Hepatocyte (in vitro differentiated cells): ENCODE measurements at regions not wholly inside any gene's neighbourhood (a gene's known extent, or its start where the extent isn't known, plus 50 kb on each side); places are given as distances from the start of the nearest gene placed in this dataset.

Source experiments
- DNase-seq: peaks from one replicate; pipeline ENCODE4 v3.0.0-alpha.2; 2016; ENCODE audit warnings: low spot score
- H2AFZ ChIP-seq: fragments of 200-600 bp; sonication (generic); 2 replicates; pipeline ENCODE4 v1.6.0; 2016; ENCODE audit warnings: antibody characterized with exemption, mild to moderate bottlenecking
- H3K27ac ChIP-seq: fragments of 200-600 bp; sonication (generic); 2 replicates; pipeline ENCODE4 v1.5.1; 2016; ENCODE audit warnings: mild to moderate bottlenecking
- H3K27me3 ChIP-seq: fragments of 200-600 bp; sonication (generic); 2 replicates; pipeline ENCODE4 v1.6.1; 2016
- H3K36me3 ChIP-seq: fragments of 200-600 bp; sonication (generic); replicated peaks from 2 replicates; pipeline ENCODE4 v1.5.1; 2016; ENCODE audit warnings: low read depth; ENCODE audit not compliant: insufficient read depth
- H3K4me1 ChIP-seq: fragments of 200-600 bp; sonication (generic); 2 replicates; pipeline ENCODE4 v1.5.1; 2016; ENCODE audit warnings: mild to moderate bottlenecking, moderate library complexity; ENCODE audit not compliant: insufficient read depth
- H3K4me2 ChIP-seq: fragments of 200-600 bp; sonication (generic); 2 replicates; pipeline ENCODE4 v1.6.0; 2016
- H3K4me3 ChIP-seq: fragments of 200-600 bp; sonication (generic); 2 replicates; pipeline ENCODE4 v1.5.1; 2016; ENCODE audit warnings: mild to moderate bottlenecking
- H3K79me2 ChIP-seq: fragments of 200-600 bp; sonication (generic); 2 replicates; pipeline ENCODE4 v1.6.0; 2017; ENCODE audit warnings: mild to moderate bottlenecking
- H3K9me2 ChIP-seq: fragments of 200-600 bp; sonication (generic); replicated peaks from 2 replicates; pipeline ENCODE4 v1.6.0; 2017; ENCODE audit warnings: mild to moderate bottlenecking; ENCODE audit not compliant: insufficient read depth
- H3K9me3 ChIP-seq: fragments of 200-600 bp; sonication (generic); 2 replicates; pipeline ENCODE4 v1.5.1; 2016; ENCODE audit warnings: low read depth, mild to moderate bottlenecking
- H4K20me1 ChIP-seq: fragments of 200-600 bp; sonication (generic); 2 replicates; pipeline ENCODE4 v1.6.0; 2016; ENCODE audit warnings: mild to moderate bottlenecking; ENCODE audit not compliant: insufficient read depth, poor library complexity, severe bottlenecking
- CTCF ChIP-seq: fragments of 200-600 bp; sonication (generic); IDR thresholded peaks from 2 replicates; pipeline ENCODE4 v1.5.1; 2016; ENCODE audit warnings: antibody characterized with exemption, mild to moderate bottlenecking; ENCODE audit not compliant: poor library complexity
- EZH2 ChIP-seq: fragments of 200-600 bp; sonication (generic); IDR thresholded peaks from 2 replicates; pipeline ENCODE4 v1.6.1; 2016; ENCODE audit warnings: antibody characterized with exemption, mild to moderate bottlenecking, borderline replicate concordance
- EZH2phosphoT487 ChIP-seq: fragments of 200-600 bp; sonication (generic); IDR thresholded peaks from one replicate; pipeline ENCODE4 v1.6.1; 2018; ENCODE audit warnings: antibody characterized with exemption, mild to moderate bottlenecking, low read depth, moderate library complexity; ENCODE audit not compliant: unreplicated experiment, severe bottlenecking
- WGBS: methylation state at CpG from one replicate; pipeline ENCODE4 v1.1.6; 2016; ENCODE audit warnings: low lambda C conversion rate; ENCODE audit errors: missing lambda C conversion rate; 5-methylcytosine and 5-hydroxymethylcytosine counted together

GRCh38 chr5:124996023-124996763 is 249.8 kb upstream of the ZNF608 start:
- Histone ChIP-seq H3K79me2 (no peaks in the 10 kb centered on the region), H3K36me3 (no peaks in the 10 kb centered on the region), H4K20me1 (no peaks in the 10 kb centered on the region), H3K27me3 (no peaks in the 10 kb centered on the region), H3K9me2 (no peaks in the 10 kb centered on the region), H3K9me3 (no peaks in the 10 kb centered on the region), H2AFZ (no peak overlapping the region), H3K27ac (no peak overlapping the region), H3K4me1 (peaks cover 21% of the 10 kb centered on the region), H3K4me2 (no peak overlapping the region), H3K4me3 (no peak overlapping the region)
- WGBS: 74% methylated on average over 4 of the region's 4 CpGs
- no peak for DNase-seq
- no peak for TF ChIP-seq EZH2
- TF ChIP-seq CTCF: no peak
- no peak for TF ChIP-seq EZH2phosphoT487

GRCh38 chr5:124996764-124997077 is 250.3 kb upstream of the ZNF608 start:
- WGBS: 50% methylated on average over 3 of the region's 3 CpGs
- Histone ChIP-seq H3K9me3 (no peaks in the 10 kb centered on the region), H3K27me3 (no peaks in the 10 kb centered on the region), H3K4me1 (peaks cover 21% of the 10 kb centered on the region), H3K4me2 (no peak overlapping the region), H2AFZ (no peak overlapping the region), H3K36me3 (no peaks in the 10 kb centered on the region), H3K4me3 (no peak overlapping the region), H3K27ac (no peak overlapping the region), H3K79me2 (no peaks in the 10 kb centered on the region), H4K20me1 (no peaks in the 10 kb centered on the region), H3K9me2 (no peaks in the 10 kb centered on the region)
- DNase-seq: no peak
- no peak for TF ChIP-seq CTCF
- no peak for TF ChIP-seq EZH2phosphoT487
- TF ChIP-seq EZH2: no peak

- TF ChIP-seq CTCF (no peak), EZH2phosphoT487 (no peak), EZH2 (no peak)
- Histone ChIP-seq H3K36me3 (no peaks in the 10 kb centered on the region), H3K4me2 (no peak overlapping the region), H4K20me1 (no peaks in the 10 kb centered on the region), H3K27ac (no peak overlapping the region), H3K9me2 (no peaks in the 10 kb centered on the region), H2AFZ (no peak overlapping the region), H3K27me3 (no peaks in the 10 kb centered on the region), H3K4me1 (peaks cover 21% of the 10 kb centered on the region), H3K9me3 (no peaks in the 10 kb centered on the region), H3K79me2 (no peaks in the 10 kb centered on the region), H3K4me3 (no peak overlapping the region)
- 76% methylated on average over 3 of the region's 3 CpGs for WGBS
- DNase-seq: no peak
Measured at GRCh38 chr5:124997186-124997893, 250.9 kb upstream of the ZNF608 start.
